T-cell (primary cell): ENCODE measurements at regions not wholly inside any gene's neighbourhood (a gene's known extent, or its start where the extent isn't known, plus 50 kb on each side); places are given as distances from the start of the nearest gene placed in this dataset.

Experiments used
- ATAC-seq, 4 experiments: fragments of 200-7000 bp in 3 of 4; fragments of 150-1000 bp in 1 of 4; cut with Tn5 transposase; replicated peaks in 1 of 4; 1 replicate in 3 of 4; 2 replicates in 1 of 4; pipeline ENCODE4 v1.10.0; 2021; ENCODE audit warnings: moderate library complexity in 3 of 4, mild to moderate bottlenecking in 2 of 4, moderate number of reproducible peaks in 1 of 4
- CTCF ChIA-PET, 2 donors: fragments of 300-600 bp; sonication (Branson Sonifier 250); formaldehyde crosslinking; loops; one replicate each; lab custom pipeline; 2022; ENCODE audit warnings: antibody characterized with exemption in 2 of 2; lab: Charles Lee
- POLR2A ChIA-PET, 2 donors: fragments of 300-600 bp; sonication (Branson Sonifier 250); formaldehyde crosslinking; loops; one replicate each; lab custom pipeline; 2022; ENCODE audit warnings: antibody characterized with exemption in 2 of 2; lab: Charles Lee
- DNase-seq, 35 experiments: peaks; one replicate each; pipeline versions ENCODE4 v3.0.0 to v3.0.0-alpha.2; 2013 to 2023
- H3K27ac ChIP-seq: one replicate; pipeline ENCODE4 v1.5.1; 2013; ENCODE audit warnings: low read length
- H3K27me3 ChIP-seq, 2 experiments: replicated peaks in 1 of 2; 1 replicate in 1 of 2; 2 replicates in 1 of 2; pipeline versions ENCODE4 v1.6.1 to v1.7.0; 2013; ENCODE audit warnings: low read length in 1 of 2, mixed read lengths in 1 of 2; ENCODE audit not compliant: control insufficient read depth in 2 of 2, insufficient read depth in 2 of 2; ENCODE audit errors: extremely low read depth in 1 of 2
- H3K36me3 ChIP-seq, 2 donors: 1 replicate in 1 of 2; 2 replicates in 1 of 2; pipeline versions ENCODE4 v1.6.1 to v1.7.0; 2013; ENCODE audit warnings: low read length in 1 of 2; ENCODE audit not compliant: control insufficient read depth in 2 of 2, insufficient read depth in 1 of 2; ENCODE audit errors: extremely low read depth in 1 of 2
- H3K4me1 ChIP-seq, 2 experiments: 1 replicate in 1 of 2; 2 replicates in 1 of 2; pipeline versions ENCODE4 v1.6.1 to v1.7.0; 2013; ENCODE audit warnings: low read length in 2 of 2, mixed read lengths in 1 of 2; ENCODE audit not compliant: insufficient read depth in 2 of 2, control insufficient read depth in 1 of 2; ENCODE audit errors: extremely low read depth in 1 of 2
- H3K4me3 ChIP-seq, 2 donors: 1 replicate in 1 of 2; 2 replicates in 1 of 2; pipeline versions ENCODE4 v1.5.1 to v1.7.0; 2013; ENCODE audit warnings: mild to moderate bottlenecking in 2 of 2, low read length in 1 of 2, moderate library complexity in 1 of 2; ENCODE audit not compliant: control insufficient read depth in 1 of 2; ENCODE audit errors: extremely low read depth in 1 of 2
- H3K9me3 ChIP-seq: 2 replicates; pipeline ENCODE4 v1.7.0; 2013
- H3K27ac Mint-ChIP-seq, 2 donors: one replicate each; pipeline ENCODE4 v1.8.0; 2020 to 2021; ENCODE audit warnings: mild to moderate bottlenecking in 2 of 2, mixed read lengths in 2 of 2
- H3K27me3 Mint-ChIP-seq, 2 donors: one replicate each; pipeline ENCODE4 v1.8.0; 2021 to 2022; ENCODE audit warnings: mixed read lengths in 2 of 2
- H3K36me3 Mint-ChIP-seq: one replicate; pipeline ENCODE4 v1.8.0; 2021; ENCODE audit warnings: mixed read lengths
- H3K4me1 Mint-ChIP-seq, 3 donors: one replicate each; pipeline ENCODE4 v1.8.0; 2020 to 2022; ENCODE audit warnings: mixed read lengths in 3 of 3, mild to moderate bottlenecking in 1 of 3
- H3K4me3 Mint-ChIP-seq, 3 donors: one replicate each; pipeline ENCODE4 v1.8.0; 2020 to 2022; ENCODE audit warnings: mild to moderate bottlenecking in 3 of 3, mixed read lengths in 3 of 3, moderate library complexity in 3 of 3
- H3K9me3 Mint-ChIP-seq, 3 donors: one replicate each; pipeline ENCODE4 v1.8.0; 2020 to 2022; ENCODE audit warnings: mixed read lengths in 3 of 3
- WGBS: methylation state at CpG from one replicate; pipeline ENCODE4 v1.1.5; 2013; ENCODE audit warnings: missing lambda C conversion rate; ENCODE audit not compliant: insufficient coverage; 5-methylcytosine and 5-hydroxymethylcytosine counted together

DNA sequence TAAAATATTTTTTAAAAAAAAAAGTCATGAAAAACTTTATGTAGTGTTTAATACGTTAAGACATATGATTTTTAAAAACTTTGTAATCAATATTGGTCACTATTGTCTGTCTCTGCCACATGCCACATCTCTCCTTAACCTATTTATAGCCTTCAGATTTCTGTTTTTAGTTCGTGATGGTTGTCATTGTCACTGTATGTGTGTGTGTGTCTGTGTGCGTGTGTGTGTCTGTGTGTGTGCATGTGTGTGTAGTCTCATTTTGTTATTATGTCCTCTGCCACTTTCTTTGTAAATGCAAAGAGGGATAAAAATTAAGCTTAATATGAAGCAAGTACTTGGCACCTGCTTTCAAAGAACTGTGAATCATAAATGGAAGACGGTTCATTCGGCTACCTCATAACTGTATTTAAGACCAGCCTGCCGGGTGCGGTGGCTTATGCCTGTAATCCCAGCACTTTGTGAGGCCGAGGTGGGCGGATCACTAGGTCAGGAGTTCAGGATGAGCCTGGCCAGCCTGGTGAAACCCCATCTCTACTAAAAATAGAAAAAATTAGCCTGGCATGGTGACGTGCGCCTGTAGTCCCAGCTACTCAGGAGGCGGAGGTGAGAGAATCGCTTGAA is 354.0 kb downstream of the ARL4A start:
- Mint-ChIP-seq H3K27ac (no peak overlapping the region), H3K36me3 (no peaks in the 10 kb centered on the region), H3K4me1 (no peaks in the 10 kb centered on the region), H3K4me3 (no peak overlapping the region), H3K9me3 (peaks cover 0 to 2% (median under 1%) of the 10 kb centered on the region in 3 donors), H3K27me3 (peaks cover 11 to 17% of the 10 kb centered on the region in 2 donors)
- Histone ChIP-seq H3K27ac (no peak overlapping the region), H3K4me3 (no peak overlapping the region), H3K27me3 (no peaks in the 10 kb centered on the region), H3K4me1 (no peaks in the 10 kb centered on the region), H3K9me3 (no peaks in the 10 kb centered on the region), H3K36me3 (no peaks in the 10 kb centered on the region)
- ChIA-PET POLR2A (no interaction called here), CTCF (no interaction called here)
- ATAC-seq (no peak), DNase-seq (no peak)
- WGBS = 94% methylated on average over 9 of the region's 13 CpGs

GRCh38 chr7:13042605-13043236 is 355.3 kb downstream of the ARL4A start:
- Histone ChIP-seq H3K36me3 (no peaks in the 10 kb centered on the region), H3K27ac (no peak overlapping the region), H3K4me1 (no peaks in the 10 kb centered on the region), H3K27me3 (no peaks in the 10 kb centered on the region), H3K9me3 (no peaks in the 10 kb centered on the region), H3K4me3 (no peak overlapping the region)
- ChIA-PET CTCF (no interaction called here), POLR2A (no interaction called here)
- Mint-ChIP-seq H3K4me1 (no peaks in the 10 kb centered on the region), H3K4me3 (no peak overlapping the region), H3K27me3 (peaks cover 11 to 17% of the 10 kb centered on the region in 2 donors), H3K27ac (no peak overlapping the region), H3K9me3 (no peaks in the 10 kb centered on the region), H3K36me3 (no peaks in the 10 kb centered on the region)
- DNase-seq (no peak), ATAC-seq (no peak)

DNA sequence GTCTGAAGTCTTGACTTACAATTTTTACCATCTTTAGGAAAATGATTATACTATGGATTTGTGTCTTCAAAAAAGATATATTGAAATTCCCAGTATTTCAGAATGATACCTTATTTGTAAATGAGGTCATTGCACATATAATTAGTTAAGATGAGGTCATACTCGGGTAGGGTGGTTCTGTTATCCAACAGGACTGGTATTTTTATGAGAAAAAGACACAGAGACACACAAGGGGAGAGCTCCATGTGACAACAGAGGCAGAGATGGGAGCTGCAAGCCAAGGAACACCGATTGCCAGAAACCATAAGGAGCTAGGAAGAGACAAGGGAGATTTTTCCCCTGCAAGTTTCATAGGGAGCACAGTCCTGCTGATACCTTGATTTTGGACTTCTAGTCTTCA is 356.9 kb downstream of the ARL4A start:
- Mint-ChIP-seq H3K4me1 (no peaks in the 10 kb centered on the region), H3K27me3 (peaks cover 11 to 13% of the 10 kb centered on the region in 2 donors), H3K36me3 (no peaks in the 10 kb centered on the region), H3K4me3 (no peak overlapping the region), H3K9me3 (no peaks in the 10 kb centered on the region), H3K27ac (no peak overlapping the region)
- H3K4me3 ChIP-seq = no peak overlapping the region
- ATAC-seq = no peak
- H3K4me1 ChIP-seq = no peaks in the 10 kb centered on the region
- POLR2A ChIA-PET = no interaction called here
- H3K36me3 ChIP-seq = no peaks in the 10 kb centered on the region
- WGBS = 42% methylated on average over 2 of the region's 2 CpGs
- no peak for DNase-seq
- CTCF ChIA-PET = no interaction called here
- H3K9me3 ChIP-seq = no peaks in the 10 kb centered on the region
- H3K27ac ChIP-seq = no peak overlapping the region
- H3K27me3 ChIP-seq = no peaks in the 10 kb centered on the region

GRCh38 chr7:13047061-13047460 is 359.6 kb downstream of the ARL4A start:
- Histone ChIP-seq H3K36me3 (no peaks in the 10 kb centered on the region), H3K9me3 (no peaks in the 10 kb centered on the region), H3K27ac (no peak overlapping the region), H3K27me3 (no peaks in the 10 kb centered on the region), H3K4me1 (no peaks in the 10 kb centered on the region), H3K4me3 (no peak overlapping the region)
- no peaks in the 10 kb centered on the region for H3K4me1 Mint-ChIP-seq
- H3K27ac Mint-ChIP-seq = no peak overlapping the region
- no peak overlapping the region for H3K4me3 Mint-ChIP-seq
- peaks cover 8 to 10% of the 10 kb centered on the region in 2 donors for H3K27me3 Mint-ChIP-seq
- ATAC-seq (no peak), DNase-seq (no peak)
- no peaks in the 10 kb centered on the region for H3K36me3 Mint-ChIP-seq
- no peaks in the 10 kb centered on the region for H3K9me3 Mint-ChIP-seq
- ChIA-PET CTCF (interaction anchor here in 1 of 2 donors (0.6 kb wide), 1 partner anchor 583 kb away, joined by 3 read pairs; no protein-coding TSS in a partner anchor), POLR2A (no interaction called here)
- WGBS = no CpG with 5 or more reads among the region's 4 CpGs

- Mint-ChIP-seq H3K4me3 (no peak overlapping the region), H3K36me3 (no peaks in the 10 kb centered on the region), H3K27me3 (peaks cover 0 to 3% of the 10 kb centered on the region in 2 donors), H3K9me3 (no peaks in the 10 kb centered on the region), H3K27ac (no peak overlapping the region), H3K4me1 (no peaks in the 10 kb centered on the region)
- Histone ChIP-seq H3K27me3 (no peaks in the 10 kb centered on the region), H3K9me3 (no peaks in the 10 kb centered on the region), H3K4me3 (no peak overlapping the region), H3K4me1 (no peaks in the 10 kb centered on the region), H3K36me3 (no peaks in the 10 kb centered on the region), H3K27ac (no peak overlapping the region)
- DNase-seq (no peak), ATAC-seq (no peak)
- 60% methylated on average over 1 of the region's 3 CpGs for WGBS
- CTCF ChIA-PET = no interaction called here
- POLR2A ChIA-PET = no interaction called here
These were observed 362.5 kb downstream of the ARL4A start for GRCh38 chr7:13049946-13050345.

DNA sequence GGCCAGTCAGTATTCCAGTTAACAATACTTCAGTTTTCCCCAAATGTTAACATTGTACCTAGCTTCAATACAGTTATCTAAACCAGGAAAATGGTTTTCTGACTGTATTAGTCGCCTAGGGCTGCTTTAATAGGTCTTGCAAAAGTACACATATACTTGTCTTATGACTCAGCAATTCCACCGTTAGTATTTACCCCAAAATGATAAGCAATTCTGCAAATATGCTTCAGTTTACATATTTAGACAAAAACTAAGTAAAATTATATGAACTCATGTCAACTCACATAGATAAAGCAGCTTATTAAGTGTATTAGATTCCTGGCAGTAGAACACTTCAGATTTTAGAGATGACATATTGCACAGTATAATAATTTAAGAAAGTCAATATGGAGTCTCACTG is 363.3 kb downstream of the ARL4A start:
- no CpG with 5 or more reads among the region's 2 CpGs for WGBS
- Mint-ChIP-seq H3K4me3 (no peak overlapping the region), H3K36me3 (no peaks in the 10 kb centered on the region), H3K27ac (no peak overlapping the region), H3K4me1 (peaks cover 0 to 3% (median 0%) of the 10 kb centered on the region in 3 donors), H3K9me3 (no peaks in the 10 kb centered on the region), H3K27me3 (no peaks in the 10 kb centered on the region)
- ATAC-seq = no peak
- no peaks in the 10 kb centered on the region for H3K36me3 ChIP-seq
- POLR2A ChIA-PET = no interaction called here
- no peaks in the 10 kb centered on the region for H3K4me1 ChIP-seq
- H3K4me3 ChIP-seq = no peak overlapping the region
- H3K27me3 ChIP-seq = no peaks in the 10 kb centered on the region
- H3K27ac ChIP-seq = no peak overlapping the region
- H3K9me3 ChIP-seq = no peaks in the 10 kb centered on the region
- DNase-seq = no peak
- CTCF ChIA-PET = no interaction called here
